ENCODE measurements at regions not wholly inside any gene's neighbourhood (a gene's known extent, or its start where the extent isn't known, plus 50 kb on each side); places are given as distances from the start of the nearest gene placed in this dataset.
"Not testable (repeated sequence)": the region's sequence is repeated elsewhere in the genome, so short reads cannot be mapped to it uniquely, and the experiment has no call there.

DNA sequence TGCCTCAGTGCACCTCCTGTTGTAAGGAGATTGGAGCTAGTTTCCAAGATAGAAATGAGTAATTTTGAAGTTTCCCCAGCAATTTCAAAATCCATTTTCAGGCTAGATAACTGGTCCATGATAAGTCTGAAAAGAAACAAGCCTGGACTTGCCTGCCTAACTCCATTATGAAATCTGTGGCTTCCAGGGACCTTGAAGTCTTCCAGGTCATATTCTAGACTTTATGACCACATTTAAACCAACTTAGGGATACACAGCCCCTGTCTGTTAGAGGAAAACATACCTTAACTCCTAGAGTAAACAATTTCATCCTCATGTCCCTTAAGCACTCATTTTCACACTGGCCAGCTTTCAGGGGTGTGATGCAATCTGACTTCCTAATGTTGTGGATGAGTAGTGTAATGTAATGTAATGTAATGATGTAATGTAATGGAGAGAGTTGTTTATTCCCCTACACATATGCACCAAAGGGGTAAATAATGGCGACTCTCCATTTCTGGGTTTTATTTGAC is 96.7 kb upstream of the FAM20A start:
- DNase-seq = no peak

DNA sequence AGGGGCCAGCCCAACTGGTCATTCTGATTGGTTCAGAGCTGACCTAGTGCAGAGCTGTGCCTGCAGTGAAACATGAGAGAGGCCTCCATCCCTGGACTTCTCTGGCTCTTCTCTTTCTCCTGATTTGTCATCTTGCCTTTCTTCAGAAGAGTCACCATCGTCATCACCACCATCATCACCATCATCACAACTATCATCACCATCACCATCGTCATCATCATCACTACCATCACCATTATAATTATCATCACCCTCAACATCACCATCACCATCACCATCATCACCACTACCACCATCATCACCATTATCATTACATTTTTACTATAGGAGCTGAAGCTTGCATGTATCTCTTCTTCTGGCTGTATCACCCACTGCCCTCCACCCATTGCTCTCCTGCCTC is 94.5 kb upstream of the FAM20A start:
- no peak for DNase-seq

DNA sequence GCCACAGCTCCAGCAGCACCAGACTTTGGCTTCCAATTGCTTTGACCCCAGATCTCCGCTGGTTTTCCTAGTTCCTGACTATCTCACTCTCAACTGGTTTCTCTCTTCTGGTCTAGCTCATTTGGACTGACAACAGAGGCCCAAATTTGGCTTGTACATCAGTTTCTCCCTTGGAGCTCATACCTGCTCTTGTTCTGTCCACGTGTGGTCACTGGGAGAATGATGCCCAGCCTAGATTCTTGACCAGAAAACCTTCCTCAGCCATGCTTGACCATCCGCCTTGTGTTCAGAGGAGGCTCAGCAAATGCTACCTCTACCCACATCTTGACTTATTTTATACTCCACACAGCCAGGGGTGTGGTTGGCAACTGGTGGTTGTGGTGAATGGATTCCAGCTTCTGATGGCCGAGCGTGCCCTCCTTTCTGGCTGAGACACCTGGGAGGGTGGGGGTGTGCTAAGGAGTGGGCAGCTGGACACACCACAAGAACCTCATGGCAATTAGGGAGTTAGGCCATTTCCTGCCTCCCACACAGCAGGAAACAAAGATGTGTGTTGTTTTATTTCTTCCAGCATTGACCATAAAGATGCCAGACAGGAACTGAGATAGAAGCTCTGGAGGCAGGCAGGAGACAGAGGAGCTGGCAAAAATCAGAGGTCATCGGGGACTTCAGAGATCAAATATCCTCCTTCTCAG is 93.8 kb upstream of the FAM20A start:
- DNase-seq = no peak

DNA sequence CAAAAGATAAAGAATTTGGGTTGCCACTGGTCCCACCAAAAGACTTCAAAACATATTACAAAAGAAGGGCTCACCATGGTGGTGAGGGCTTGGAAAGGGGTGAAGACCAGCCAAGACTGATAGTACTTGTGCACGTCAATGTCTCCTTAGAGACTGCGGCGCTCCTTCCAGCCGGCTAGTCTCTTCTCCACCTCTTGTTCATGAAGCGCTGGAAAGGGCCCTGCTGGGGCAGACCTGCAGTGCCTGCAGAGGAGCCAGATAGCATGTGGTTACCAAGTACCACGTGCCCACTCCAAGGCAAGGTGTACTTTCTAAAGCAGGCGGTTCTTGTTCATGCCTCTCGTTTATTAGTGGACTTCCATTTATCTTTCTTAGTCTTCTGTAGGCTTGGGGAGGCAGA is 92.7 kb upstream of the FAM20A start:
- DNase-seq = no peak

DNA sequence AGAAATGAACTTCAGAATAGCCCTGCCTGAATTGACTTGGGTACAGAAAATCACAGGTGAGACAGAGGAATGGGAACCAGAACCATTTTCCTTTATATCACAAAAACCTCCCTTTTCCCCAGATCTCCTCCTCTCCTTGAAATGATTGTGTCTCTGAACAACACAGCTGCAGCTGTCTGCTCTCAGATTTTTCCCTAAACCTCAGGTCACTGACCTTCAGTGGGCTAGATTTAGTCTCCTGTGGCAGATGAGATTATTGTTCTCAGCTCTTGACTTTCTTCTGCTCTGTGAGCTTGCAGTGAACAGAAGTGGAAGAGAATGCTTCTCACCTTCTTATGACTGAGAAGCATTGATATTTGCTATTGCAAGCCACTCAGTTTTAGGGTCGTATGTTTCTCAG is 92.3 kb upstream of the FAM20A start:
- DNase-seq = no peak

DNA sequence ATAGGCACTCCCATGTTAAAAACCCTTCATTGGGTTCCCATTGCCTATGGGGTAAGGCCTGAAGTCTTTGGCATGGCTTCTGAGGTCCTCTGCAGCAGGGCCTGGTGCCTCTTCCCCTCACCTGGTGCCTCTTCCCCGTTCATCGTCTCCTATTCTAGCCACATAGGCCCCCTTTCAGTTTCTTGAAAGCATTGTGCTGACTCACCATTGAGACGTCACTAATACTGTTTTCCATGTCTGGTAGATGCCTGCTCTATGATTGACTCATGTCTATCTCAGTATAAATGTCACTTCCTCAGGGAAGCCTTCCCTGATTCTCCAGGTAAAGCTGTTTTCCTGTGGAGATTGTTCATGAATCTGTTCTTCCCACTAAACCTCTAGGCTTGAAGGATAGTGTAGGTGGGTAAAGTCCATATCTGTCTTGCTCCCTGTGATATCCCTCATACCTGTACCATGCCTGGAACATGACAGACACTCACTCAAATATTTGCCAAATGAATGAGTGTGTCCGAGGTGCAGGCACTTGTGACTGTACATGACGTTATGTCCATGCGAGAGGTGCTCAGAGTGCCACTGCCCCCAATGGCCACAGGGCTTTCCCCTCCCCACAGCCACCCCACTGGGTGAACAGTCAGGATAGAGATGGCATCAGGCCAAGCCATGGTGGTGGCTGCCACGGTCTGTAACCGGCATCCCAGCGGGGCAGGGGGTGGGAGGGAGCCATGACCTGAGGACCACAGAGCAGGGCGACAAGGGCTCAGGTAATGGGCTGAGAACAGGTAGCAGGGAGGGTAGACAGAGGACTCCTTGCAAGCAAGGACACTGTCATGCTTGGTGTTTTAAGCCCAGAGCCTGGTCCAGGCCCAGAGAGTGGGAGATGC is 85.2 kb upstream of the FAM20A start:
- DNase-seq = no peak

DNA sequence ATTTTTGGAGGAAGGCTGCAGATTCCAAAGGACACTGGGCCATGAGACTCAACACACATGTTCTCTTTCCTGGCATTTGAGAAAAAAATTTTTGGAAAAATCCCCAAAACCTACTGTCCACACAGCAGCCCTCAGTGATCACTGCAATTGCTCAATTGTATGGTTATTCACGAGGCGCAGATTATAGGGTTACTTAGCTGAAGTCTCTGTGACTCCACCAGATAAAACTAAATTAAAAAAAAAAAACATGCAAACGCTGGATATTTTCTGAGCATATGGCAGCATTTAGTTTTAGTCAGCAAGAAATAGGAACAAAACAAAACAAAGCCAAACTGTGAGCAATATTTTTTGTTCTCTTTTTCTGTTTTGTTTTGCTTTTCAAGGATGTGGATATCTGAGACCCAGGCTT is 83.8 kb upstream of the FAM20A start:
- no peak for DNase-seq

DNA sequence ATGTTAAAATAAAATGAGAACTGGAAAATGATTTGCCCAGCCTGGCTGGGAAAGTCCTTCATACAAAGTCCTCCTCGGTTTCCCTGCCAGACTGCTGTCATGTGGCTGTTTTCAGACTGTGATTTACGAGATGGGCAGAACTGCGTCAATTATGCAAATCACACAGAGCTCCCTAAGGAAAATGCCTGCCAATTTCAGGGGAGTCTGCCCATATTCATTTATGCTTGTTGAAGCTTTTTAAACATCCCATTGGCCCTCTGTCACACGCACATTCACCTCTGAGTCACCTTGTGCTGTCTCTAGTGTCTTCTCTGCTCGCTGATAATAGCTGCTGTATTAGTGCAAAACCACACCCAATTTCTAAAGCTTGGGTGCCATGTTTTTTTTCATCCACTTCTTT is 81.7 kb upstream of the FAM20A start:
- DNase-seq = no peak

DNA sequence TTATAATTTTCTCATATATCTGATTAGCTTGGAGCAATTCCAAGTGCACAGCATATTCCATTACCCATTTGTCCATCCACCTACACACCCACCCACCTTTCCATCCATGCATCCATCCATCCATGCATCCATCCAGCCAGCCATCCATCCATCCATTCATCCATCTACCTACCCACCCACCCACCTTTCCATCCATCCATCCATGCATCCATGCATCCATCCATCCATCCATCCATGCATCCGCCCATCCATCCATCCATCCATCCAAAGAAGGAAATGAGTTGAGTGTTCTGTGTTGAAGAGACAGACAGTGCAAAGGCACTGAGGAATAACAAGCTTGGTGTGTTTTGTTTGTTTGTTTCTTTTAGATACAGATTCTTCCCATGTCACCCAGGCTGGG is 78.7 kb upstream of the FAM20A start:
- no peak for DNase-seq

DNA sequence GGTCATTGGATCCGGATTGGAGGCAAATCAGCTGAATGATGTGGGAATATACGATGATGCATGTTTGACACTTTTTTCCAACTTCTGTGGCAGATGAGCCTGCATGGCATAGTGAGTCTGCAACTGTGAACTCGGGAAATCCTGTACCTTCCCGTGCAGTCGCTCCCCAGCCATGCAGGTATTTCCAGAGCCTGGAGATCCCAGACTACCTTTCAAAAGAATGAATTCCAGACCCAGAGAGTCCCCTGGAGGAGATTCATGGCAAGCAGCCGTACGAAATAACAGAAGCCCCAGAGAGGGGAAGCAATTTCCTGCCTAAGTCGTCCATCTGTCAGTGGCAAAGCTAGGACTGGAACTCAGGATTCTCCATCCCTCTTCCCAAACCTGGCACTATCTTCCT is 75.7 kb upstream of the FAM20A start:
- DNase-seq = no peak

DNA sequence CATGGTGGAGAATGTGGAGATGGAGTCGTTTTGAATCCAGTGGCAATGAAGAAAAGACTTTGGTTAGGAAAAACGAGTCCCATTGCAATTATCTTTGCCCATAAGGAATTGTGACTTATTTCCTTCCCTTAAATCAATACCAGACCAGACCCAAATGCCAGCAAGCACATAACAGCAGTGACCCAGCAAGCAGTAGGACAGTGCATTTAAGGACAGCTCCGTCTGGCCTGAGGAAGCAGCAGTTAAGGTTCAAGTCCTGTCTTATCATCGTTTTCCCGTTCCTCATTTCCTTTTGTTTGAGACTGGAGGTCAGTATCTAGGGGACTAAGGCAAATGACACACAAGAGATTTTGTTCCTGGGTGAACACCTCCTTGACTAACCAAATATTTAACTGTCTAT is 74.6 kb upstream of the FAM20A start:
- no peak for DNase-seq

DNA sequence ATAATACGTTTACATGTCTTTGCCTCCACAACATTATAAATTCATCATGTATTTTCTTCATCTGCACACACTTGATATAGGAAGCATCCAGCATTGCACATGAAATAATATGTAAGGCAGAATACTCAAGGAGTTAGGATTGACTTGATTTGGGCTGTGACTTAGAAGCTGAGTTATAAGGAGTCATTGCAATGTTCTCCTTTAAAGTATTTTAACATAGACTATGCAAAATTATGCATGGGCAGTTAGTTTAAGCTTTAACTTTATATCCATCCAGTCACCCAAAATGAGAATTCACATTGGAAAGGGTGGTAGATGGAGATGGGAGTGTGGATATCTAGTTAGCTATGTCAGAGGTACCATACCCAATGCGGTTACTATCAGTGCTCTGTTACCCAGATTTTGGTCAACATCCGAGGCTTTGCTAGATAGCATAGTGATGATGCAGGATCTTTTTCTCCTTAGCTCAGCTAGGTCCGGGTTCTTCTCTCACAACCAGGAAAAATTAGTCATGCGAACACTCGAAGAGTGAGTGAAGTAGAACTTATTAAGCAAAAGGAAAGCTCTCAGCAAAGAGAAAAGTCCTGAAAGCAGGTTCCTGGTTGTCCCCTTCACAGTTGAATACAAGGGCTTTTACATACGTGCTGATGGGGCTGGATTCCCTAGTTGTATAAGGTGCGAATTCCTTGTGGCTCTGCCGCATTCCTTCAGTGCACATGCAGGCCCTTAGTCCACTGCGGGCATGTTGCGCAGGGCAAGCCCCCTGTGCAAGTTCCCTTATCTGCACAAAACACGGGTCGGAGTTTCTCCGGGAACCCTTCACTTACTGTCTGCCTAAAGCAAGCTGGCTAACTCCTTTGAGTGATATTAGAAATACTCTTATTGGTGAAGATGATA is 73.1 kb upstream of the FAM20A start:
- DNase-seq = no peak

DNA sequence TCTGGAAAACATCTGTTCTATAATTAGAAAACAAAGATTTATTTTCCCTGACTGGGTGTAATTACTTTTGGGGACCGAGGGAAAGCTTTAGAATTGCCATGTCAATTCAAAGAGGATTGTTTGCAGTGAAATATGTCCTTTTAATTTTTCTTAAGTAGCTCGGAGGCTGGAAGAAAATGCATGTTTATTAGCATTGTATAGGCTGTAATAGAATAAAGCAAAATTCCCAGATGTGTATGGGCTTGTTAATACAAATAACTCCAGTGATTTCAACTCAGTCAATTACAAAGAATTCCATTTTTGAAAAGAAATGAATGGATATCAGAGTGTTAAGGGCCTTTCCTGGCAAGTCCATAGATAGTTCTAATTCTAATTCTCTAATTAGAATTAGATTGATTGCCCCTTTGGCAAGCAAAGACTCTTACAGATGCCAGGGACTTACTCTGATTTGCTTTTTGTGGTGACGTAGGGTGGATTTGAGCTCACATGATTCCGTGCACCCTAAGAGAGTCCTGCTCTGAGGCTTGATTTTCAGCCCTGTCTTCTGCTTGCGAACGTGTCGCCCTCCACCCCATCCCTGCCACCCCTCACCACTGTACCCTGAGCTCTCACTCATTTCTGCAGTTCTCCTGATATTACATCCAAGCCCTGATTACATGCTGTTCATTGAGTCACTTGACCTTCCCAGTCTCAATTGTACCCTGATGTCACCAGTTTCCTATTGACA is 70.0 kb upstream of the FAM20A start:
- no peak for DNase-seq

DNA sequence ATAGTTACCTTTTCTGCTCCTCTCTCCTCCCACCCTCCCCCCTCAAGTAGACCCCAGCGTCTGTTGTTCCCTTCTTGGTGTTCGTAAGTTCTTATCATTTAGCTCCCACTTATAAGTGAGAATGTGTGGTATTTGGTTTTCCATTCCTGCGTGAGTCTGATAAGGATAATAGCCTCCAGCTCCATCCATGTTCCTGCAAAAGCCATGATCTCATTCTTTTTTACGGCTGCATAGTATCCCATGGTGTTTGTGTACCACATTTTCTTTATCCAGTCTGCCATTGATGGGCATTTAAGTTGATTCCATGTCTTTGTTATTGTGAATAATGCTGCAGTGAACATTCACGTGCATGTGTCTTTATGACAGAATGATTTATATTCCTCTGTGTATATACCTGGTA is 65.3 kb upstream of the FAM20A start:
- not testable (repeated sequence) for DNase-seq

DNA sequence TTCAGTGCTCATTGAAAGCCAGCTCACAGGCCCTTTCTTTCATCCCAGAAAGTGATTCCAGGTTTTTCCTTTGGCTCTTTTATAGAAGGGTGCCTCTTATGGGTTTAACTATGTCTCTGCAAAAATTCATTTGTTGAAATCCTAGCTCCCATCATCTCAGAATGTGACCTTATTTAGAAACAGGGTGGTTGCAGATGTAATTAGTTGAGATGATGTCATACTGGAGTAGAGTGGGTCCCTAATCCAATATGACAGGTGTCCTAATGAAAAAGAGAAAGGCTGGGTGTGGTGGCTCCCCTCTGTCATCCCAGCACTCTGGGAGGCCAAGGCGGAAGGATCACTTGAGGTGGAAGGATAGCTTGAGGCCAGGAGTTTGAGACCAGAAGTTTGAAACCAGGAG is 64.2 kb upstream of the FAM20A start:
- DNase-seq = no peak

DNA sequence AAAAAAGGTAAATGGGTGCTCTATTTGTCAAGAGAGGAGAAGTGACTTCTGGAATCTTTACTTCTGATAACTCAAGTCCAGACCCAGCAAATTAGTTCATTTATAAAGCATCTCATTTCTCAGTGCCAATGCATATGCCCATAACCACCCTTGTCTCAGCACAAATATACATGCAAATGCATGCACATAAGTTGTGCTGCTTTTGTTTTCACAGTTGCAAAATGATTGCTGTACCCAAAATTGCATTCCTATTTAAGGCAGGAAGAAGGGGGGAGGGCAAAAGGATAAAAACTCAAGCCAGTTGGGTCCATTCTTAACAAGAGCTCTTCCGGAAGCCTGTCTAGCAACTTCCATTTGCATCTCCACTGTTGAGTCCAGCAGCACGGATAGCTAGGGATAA is 61.3 kb upstream of the FAM20A start:
- DNase-seq = no peak

DNA sequence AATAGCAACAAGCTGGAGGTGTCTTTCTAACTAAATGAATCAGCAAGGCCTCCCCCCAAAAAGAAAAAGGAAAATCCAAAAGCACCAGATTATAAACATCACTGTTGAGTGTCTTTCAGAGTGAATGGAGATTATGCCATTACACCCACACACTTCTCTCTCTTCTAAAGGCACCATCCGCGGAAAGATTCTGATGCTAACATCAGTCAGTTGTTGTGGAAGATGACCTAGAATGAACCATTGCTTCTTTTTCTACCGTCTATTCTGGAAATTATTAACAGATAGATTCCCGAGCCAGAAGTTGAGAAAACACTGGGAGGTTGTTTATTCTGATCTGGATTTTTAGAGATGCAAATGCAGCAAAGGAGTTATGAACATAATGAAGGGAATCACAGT is 60.9 kb upstream of the FAM20A start:
- no peak for DNase-seq

DNA sequence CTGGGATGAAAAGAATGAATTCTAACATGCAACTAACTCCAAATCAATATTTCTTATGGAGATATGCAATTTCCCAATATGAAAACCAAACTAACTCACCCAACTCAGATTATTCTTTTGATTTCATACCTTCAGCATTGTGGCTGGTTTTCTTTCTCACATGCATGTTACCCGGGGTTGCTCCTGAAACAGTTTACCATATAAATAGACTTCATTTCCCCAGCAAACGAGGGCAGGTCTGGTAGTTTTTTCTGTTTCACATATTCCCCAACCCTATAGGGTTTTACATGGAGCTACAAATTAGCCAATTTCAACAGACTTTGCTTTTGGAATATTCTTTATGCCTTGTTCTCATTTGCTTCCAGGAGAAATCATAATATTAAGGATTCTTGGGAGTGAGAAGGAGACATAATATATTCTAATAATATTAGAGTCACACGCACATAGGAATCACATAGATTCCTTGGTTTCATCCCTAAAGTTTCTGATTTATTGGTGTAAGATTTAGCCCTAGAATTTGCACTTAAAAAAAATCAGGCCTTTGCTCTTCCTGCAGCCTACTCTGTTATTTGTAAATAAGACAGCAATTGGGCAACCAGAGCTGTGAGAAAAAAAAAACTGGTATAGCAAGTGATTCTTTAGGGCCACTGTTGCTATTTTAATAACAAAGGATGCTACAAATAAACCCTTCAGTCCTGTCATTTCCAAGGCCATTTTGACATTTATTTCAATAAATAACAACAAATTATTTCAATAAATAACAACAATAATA is 60.3 kb upstream of the FAM20A start:
- DNase-seq = no peak

DNA sequence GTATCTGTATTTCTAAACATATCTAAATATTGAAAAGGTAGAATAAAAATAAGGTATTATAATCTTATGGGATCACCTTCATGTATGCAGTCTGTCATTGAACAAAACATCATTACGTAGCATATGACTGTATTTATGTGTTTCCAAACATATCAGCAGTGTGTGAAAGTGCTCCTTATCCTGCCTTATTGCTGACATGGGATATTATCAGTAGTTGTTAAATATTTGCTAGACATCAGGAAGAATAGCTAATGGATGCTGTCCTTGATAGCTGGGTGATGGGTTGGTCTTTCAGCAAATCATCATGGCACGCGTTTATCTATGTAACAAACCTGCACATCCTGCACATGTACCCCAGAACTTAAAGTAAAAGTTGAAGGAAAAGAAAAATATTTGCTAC is 59.1 kb upstream of the FAM20A start:
- no peak for DNase-seq

DNA sequence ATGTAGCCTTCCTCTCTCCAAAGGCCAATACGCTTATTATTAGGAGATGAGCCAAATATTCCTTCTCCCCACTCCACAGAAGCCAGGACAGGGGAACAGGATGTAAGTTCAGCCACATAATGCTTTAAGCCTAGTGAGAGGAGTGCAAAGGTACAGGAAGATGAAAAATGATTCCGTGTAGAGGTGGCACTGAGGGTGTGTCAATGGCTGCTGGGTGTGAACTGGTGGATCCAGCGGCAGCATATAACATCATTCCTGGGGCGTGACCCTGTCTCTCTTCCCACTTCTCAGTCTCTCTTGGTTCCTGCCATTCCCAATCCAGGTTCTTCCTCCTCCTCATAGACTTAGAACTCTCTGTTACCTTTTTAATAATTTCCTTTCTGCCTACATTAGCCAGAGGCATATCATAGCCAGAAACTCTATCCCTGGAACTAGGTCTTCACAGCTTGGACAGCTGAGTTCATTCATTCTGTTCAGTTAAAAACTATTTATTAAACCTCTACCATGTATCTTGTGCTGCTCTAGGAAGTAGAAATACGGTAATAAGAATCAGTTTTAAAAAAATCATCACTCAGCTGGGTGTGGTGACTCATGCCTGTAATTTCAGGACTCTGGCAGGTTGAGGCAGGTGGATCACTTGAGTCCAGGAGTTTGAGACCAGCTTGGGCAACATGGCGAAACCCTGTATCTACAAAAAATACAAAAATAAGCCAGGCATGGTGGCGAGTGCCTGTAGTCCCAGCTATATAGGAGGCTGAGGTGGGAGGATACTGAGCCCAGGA is 58.0 kb upstream of the FAM20A start:
- no peak for DNase-seq

DNA sequence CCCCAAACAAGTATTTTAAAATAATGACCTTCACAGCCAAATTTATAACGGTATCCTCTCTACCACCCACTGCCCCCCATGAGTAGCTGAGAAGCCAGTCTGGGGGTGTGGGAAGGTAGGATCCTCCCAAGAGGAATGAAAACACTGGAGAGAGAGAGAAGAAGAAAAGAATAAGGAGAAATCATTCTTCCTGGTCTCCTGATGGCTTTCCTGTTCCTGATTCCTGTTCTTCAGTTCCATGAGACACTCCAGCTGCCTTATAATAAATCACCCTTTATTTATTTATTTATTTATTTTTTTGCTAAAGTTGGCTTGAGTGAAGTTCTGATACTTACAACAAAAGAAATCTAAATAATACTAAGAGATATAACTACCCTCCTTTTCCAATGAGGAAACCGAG is 56.4 kb upstream of the FAM20A start:
- no peak for DNase-seq

Data from CD4-positive, alpha-beta T cell treated with Interleukin-21 for 1 hour (primary cell).